Lung (tissue), 11 donors: ENCODE measurements at regions not wholly inside any gene's neighbourhood (a gene's known extent, or its start where the extent isn't known, plus 50 kb on each side); places are given as distances from the start of the nearest gene placed in this dataset.

Experiments used
- ATAC-seq: fragments of 200-7000 bp; cut with Tn5 transposase; one replicate; pipeline ENCODE4 v1.9.1; 2020; ENCODE audit warnings: moderate number of reproducible peaks; ENCODE audit not compliant: insufficient read depth, low FRiP score
- DNase-seq, 3 donors: peaks; one replicate each; pipeline ENCODE4 v3.0.0-alpha.2; 2013 to 2017
- H3K27ac ChIP-seq, 2 donors: one replicate each; pipeline ENCODE4 v1.5.1; 2013; ENCODE audit warnings: mild to moderate bottlenecking in 2 of 2, moderate library complexity in 2 of 2, control low read depth in 1 of 2, inconsistent platforms in 1 of 2, low read depth in 1 of 2, low read length in 1 of 2
- H3K27me3 ChIP-seq, 3 donors: one replicate each; pipeline ENCODE4 v1.5.1; 2013; ENCODE audit warnings: low read length in 2 of 3; ENCODE audit not compliant: control insufficient read depth in 3 of 3, insufficient read depth in 3 of 3
- H3K36me3 ChIP-seq, 4 donors: one replicate each; pipeline ENCODE4 v1.5.1; 2013; ENCODE audit warnings: low read length in 4 of 4, mild to moderate bottlenecking in 1 of 4, moderate library complexity in 1 of 4; ENCODE audit not compliant: control insufficient read depth in 4 of 4, insufficient read depth in 4 of 4
- H3K4me1 ChIP-seq, 5 donors: one replicate each; pipeline ENCODE4 v1.5.1; 2013; ENCODE audit warnings: low read length in 5 of 5, mild to moderate bottlenecking in 2 of 5, moderate library complexity in 1 of 5; ENCODE audit not compliant: control insufficient read depth in 5 of 5, insufficient read depth in 5 of 5
- H3K4me3 ChIP-seq: one replicate; pipeline ENCODE4 v1.5.1; 2013; ENCODE audit warnings: mild to moderate bottlenecking, control low read depth, moderate library complexity
- H3K9ac ChIP-seq, 2 donors: one replicate each; pipeline ENCODE4 v1.5.1; 2013; ENCODE audit warnings: low read length in 2 of 2, control low read depth in 1 of 2; ENCODE audit not compliant: insufficient read depth in 1 of 2
- H3K9me3 ChIP-seq, 4 donors: one replicate each; pipeline ENCODE4 v1.5.1; 2013; ENCODE audit warnings: low read length in 3 of 4, mild to moderate bottlenecking in 1 of 4, moderate library complexity in 1 of 4; ENCODE audit not compliant: control insufficient read depth in 4 of 4, insufficient read depth in 3 of 4
- CTCF ChIP-seq: IDR thresholded peaks from 2 replicates; pipeline ENCODE4 v1.5.1; 2012; ENCODE audit warnings: mild to moderate bottlenecking; ENCODE audit errors: control extremely low read depth, extremely low read depth
- WGBS, 2 donors: extraction: QIAGEN DNeasy Blood & Tissue Kit; methylation state at CpG; one replicate each; pipeline ENCODE4 v1.1.7; 2013; 5-methylcytosine and 5-hydroxymethylcytosine counted together
- donor health status: control.
- donor health status: control.
- donor health status: Bipolar disorder and iron deficiency.
- donor health status: healthy.
- donor health status: DM: yes; HTN: yes; CAD: no.

GRCh38 chr15:69843276-69843899, 254.3 kb downstream of the TLE3 start:
- H3K27ac ChIP-seq: peak overlapping the region in 1 of 2 donors; percentile 4
- H3K9me3 ChIP-seq: no peaks in the 10 kb centered on the region
- 80 to 85% methylated on average over 13 of the region's 13 CpGs for WGBS, 2 donors
- no peak for ATAC-seq
- no peaks in the 10 kb centered on the region for H3K36me3 ChIP-seq
- H3K4me3 ChIP-seq: no peak overlapping the region
- DNase-seq: no peak
- peaks cover 0 to 4% (median 0%) of the 10 kb centered on the region in 3 donors for H3K27me3 ChIP-seq
- TF ChIP-seq CTCF: no peak
- no peak overlapping the region for H3K9ac ChIP-seq
- no peaks in the 10 kb centered on the region for H3K4me1 ChIP-seq

- ATAC-seq (no peak), DNase-seq (no peak)
- WGBS, 2 donors: 82 to 86% methylated on average over 10 of the region's 10 CpGs
Measured at GRCh38 chr15:69843900-69844304, 253.8 kb downstream of the TLE3 start.

GRCh38 chr15:69845159-69845558, 252.6 kb downstream of the TLE3 start:
- 79 to 80% methylated on average over 5 of the region's 5 CpGs for WGBS, 2 donors
- Histone ChIP-seq H3K9ac (no peak overlapping the region), H3K4me1 (peaks cover 0 to 11% (median 0%) of the 10 kb centered on the region in 5 donors), H3K27me3 (peaks cover 0 to 4% (median 0%) of the 10 kb centered on the region in 3 donors), H3K9me3 (no peaks in the 10 kb centered on the region), H3K36me3 (no peaks in the 10 kb centered on the region), H3K4me3 (no peak overlapping the region), H3K27ac (no peak overlapping the region)
- ATAC-seq (no peak), DNase-seq (no peak)
- TF ChIP-seq CTCF: no peak

More at GRCh38 chr15:69843900-69844304, 253.8 kb downstream of the TLE3 start:
- Histone ChIP-seq H3K27ac (no peak overlapping the region), H3K4me1 (peaks cover 0 to under 1% (median 0%) of the 10 kb centered on the region in 5 donors), H3K4me3 (no peak overlapping the region), H3K27me3 (peaks cover 0 to 4% (median 0%) of the 10 kb centered on the region in 3 donors), H3K9ac (no peak overlapping the region), H3K9me3 (no peaks in the 10 kb centered on the region), H3K36me3 (no peaks in the 10 kb centered on the region)
- no peak for TF ChIP-seq CTCF

- ATAC-seq (no peak), DNase-seq (no peak)
- H3K27me3 ChIP-seq: peaks cover 0 to 4% (median 0%) of the 10 kb centered on the region in 3 donors
- no peaks in the 10 kb centered on the region for H3K9me3 ChIP-seq
- no peak for TF ChIP-seq CTCF
- peaks cover 0 to 15% (median 0%) of the 10 kb centered on the region in 5 donors for H3K4me1 ChIP-seq
- no peaks in the 10 kb centered on the region for H3K36me3 ChIP-seq
- H3K9ac ChIP-seq: no peak overlapping the region
- H3K27ac ChIP-seq: no peak overlapping the region
- 73 to 86% methylated on average over 4 of the region's 4 CpGs for WGBS, 2 donors
- H3K4me3 ChIP-seq: no peak overlapping the region
Measured at GRCh38 chr15:69847625-69848024, 250.1 kb downstream of the TLE3 start.
